HepG2 (cell line): ENCODE measurements at regions not wholly inside any gene's neighbourhood (a gene's known extent, or its start where the extent isn't known, plus 50 kb on each side); places are given as distances from the start of the nearest gene placed in this dataset.

ENCODE experiments used
- ATAC-seq: fragments of 200-7000 bp; cut with Tn5 transposase; 3 replicates; pipeline ENCODE4 v1.9.1; 2020; ENCODE audit warnings: mild to moderate bottlenecking, moderate library complexity
- BruUV-seq: library from RNA; stranded (reverse); fragments of 400-500 nt; replicated peaks from 2 replicates; lab custom pipeline; 2021; lab: Mats Ljungman, UMichigan
- CTCF ChIA-PET: fragments of 300-600 bp; formaldehyde crosslinking; extraction: SDS; loops from one replicate; lab custom pipeline; 2021; ENCODE audit warnings: low total read pairs, inconsistent platforms, low intra/inter-chr PET ratio; lab: Yijun Ruan, JAX
- POLR2A ChIA-PET: fragments of 350-600 bp; sonication (Branson Sonifier 250); formaldehyde crosslinking; loops from one replicate; lab custom pipeline; 2020; ENCODE audit warnings: antibody characterized with exemption, inconsistent platforms; lab: Yijun Ruan, JAX
- DNase-seq: peaks from one replicate; pipeline ENCODE4 v3.0.0-alpha.2; 2015; ENCODE audit warnings: low spot score
- FAIRE-seq: peaks from 3 replicates; lab custom pipeline; 2011; peaks lifted over from hg19 to GRCh38; lab: Jason Lieb, UNC
- H2AFZ ChIP-seq: one replicate; pipeline ENCODE4 v1.6.1; 2011; ENCODE audit warnings: low read length, inconsistent platforms
- H3K27ac ChIP-seq: fragments of 300-600 bp; 3 replicates; pipeline ENCODE4 v1.8.0; 2011; ENCODE audit warnings: mixed run types, mild to moderate bottlenecking, mixed read lengths, low read length, inconsistent platforms; ENCODE audit not compliant: insufficient read depth; ENCODE audit errors: extremely low read length
- H3K27me3 ChIP-seq, 2 experiments: fragments of 200-600 bp in 1 of 2; 2 replicates in 1 of 2; 3 replicates in 1 of 2; pipeline versions ENCODE4 v1.6.0 to v1.8.0; 2011; ENCODE audit warnings: low read length in 2 of 2, mild to moderate bottlenecking in 2 of 2, moderate library complexity in 2 of 2, inconsistent platforms in 1 of 2; ENCODE audit not compliant: insufficient read depth in 2 of 2, control insufficient read depth in 1 of 2
- H3K36me3 ChIP-seq, 2 experiments: fragments of 200-600 bp in 1 of 2; replicated peaks in 1 of 2; 2 replicates in 1 of 2; 3 replicates in 1 of 2; pipeline versions ENCODE4 v1.5.1 to v1.8.0; 2011; ENCODE audit warnings: low read length in 2 of 2, inconsistent platforms in 1 of 2; ENCODE audit not compliant: insufficient read depth in 2 of 2, control insufficient read depth in 1 of 2
- H3K4me1 ChIP-seq: 2 replicates; pipeline ENCODE4 v1.5.1; 2012; ENCODE audit warnings: low read length, inconsistent platforms; ENCODE audit not compliant: insufficient read depth
- H3K4me2 ChIP-seq: 2 replicates; pipeline ENCODE4 v1.6.0; 2011; ENCODE audit warnings: low read depth, low read length, inconsistent platforms
- H3K4me3 ChIP-seq, 3 experiments: fragments of 200-600 bp in 1 of 3; sonication (generic), shearing (Covaris generic) in 1 of 3; replicated peaks in 1 of 3; 2 replicates each; pipeline ENCODE4 v1.5.1; 2011 to 2016; ENCODE audit warnings: low read length in 3 of 3, inconsistent platforms in 2 of 3, low read depth in 2 of 3, mild to moderate bottlenecking in 2 of 3, control low read depth in 1 of 3, mixed read lengths in 1 of 3; ENCODE audit not compliant: insufficient read depth in 1 of 3
- H3K79me2 ChIP-seq: one replicate; pipeline ENCODE4 v1.6.1; 2011; ENCODE audit warnings: low read length, inconsistent platforms; ENCODE audit not compliant: insufficient read depth
- H3K9ac ChIP-seq: 2 replicates; pipeline ENCODE4 v1.6.0; 2011; ENCODE audit warnings: mild to moderate bottlenecking, low read depth, low read length, inconsistent platforms; ENCODE audit not compliant: insufficient read depth
- H3K9me3 ChIP-seq: 2 replicates; pipeline ENCODE4 v1.5.1; 2012; ENCODE audit warnings: mild to moderate bottlenecking, low read length
- H4K20me1 ChIP-seq: 2 replicates; pipeline ENCODE4 v1.6.0; 2011; ENCODE audit warnings: inconsistent platforms, mild to moderate bottlenecking, low read length, moderate library complexity; ENCODE audit not compliant: insufficient read depth
- BRCA1 ChIP-seq: sonication (generic); formaldehyde crosslinking; IDR thresholded peaks from 2 replicates; pipeline ENCODE4 v1.4.0; 2020; ENCODE audit warnings: missing genetic modification reagents
- HNF4A ChIP-seq: sonication (generic); formaldehyde crosslinking; IDR thresholded peaks from 2 replicates; pipeline ENCODE4 v1.4.0; 2020; ENCODE audit warnings: missing genetic modification reagents
- MBD4 ChIP-seq: IDR thresholded peaks from 2 replicates; pipeline ENCODE4 v1.6.1; 2012; ENCODE audit warnings: low read length, inconsistent platforms, borderline replicate concordance
- MBNL3 ChIP-seq: fragments of 250-450 bp; sonication (Bioruptor Pico); conservative IDR thresholded peaks from 2 replicates; pipeline ENCODE4 v1.8.0; 2022; ENCODE audit warnings: mild to moderate bottlenecking, inconsistent platforms
- SMC3 ChIP-seq: IDR thresholded peaks from 2 replicates; pipeline ENCODE4 v1.6.1; 2011; ENCODE audit warnings: low read length, improper control_type of control experiment
- THYN1 ChIP-seq: sonication (generic); formaldehyde crosslinking; IDR thresholded peaks from 2 replicates; pipeline ENCODE4 v1.8.1; 2023; ENCODE audit warnings: low read depth, mild to moderate bottlenecking, moderate library complexity, missing genetic modification reagents, borderline replicate concordance
- YY1 ChIP-seq: IDR thresholded peaks from 2 replicates; pipeline ENCODE4 v1.6.1; 2011; ENCODE audit warnings: low read length, low read depth, moderate library complexity, mild to moderate bottlenecking; ENCODE audit not compliant: insufficient read depth, insufficient replicate concordance
- ZFP1 ChIP-seq: IDR thresholded peaks from 2 replicates; pipeline ENCODE4 v1.6.1; 2016
- ZFP62 ChIP-seq: sonication (generic); formaldehyde crosslinking; IDR thresholded peaks from 2 replicates; pipeline ENCODE4 v1.4.0; 2020; ENCODE audit warnings: missing genetic modification reagents
- ZNF335 ChIP-seq: sonication (generic); formaldehyde crosslinking; IDR thresholded peaks from 2 replicates; pipeline ENCODE4 v1.4.0; 2020; ENCODE audit warnings: missing genetic modification reagents
- ZNF367 ChIP-seq: sonication (generic); formaldehyde crosslinking; IDR thresholded peaks from 2 replicates; pipeline ENCODE4 v1.4.0; 2020; ENCODE audit warnings: missing genetic modification reagents, borderline replicate concordance
- WGBS: methylation state at CpG from one replicate; pipeline ENCODE4 v1.1.6; 2017; ENCODE audit warnings: low lambda C conversion rate; 5-methylcytosine and 5-hydroxymethylcytosine counted together
- in situ Hi-C: cut with HindIII; loops from 2 replicates; pipeline ENCODE4 v1.10.0; 2017; ENCODE audit warnings: low pct_unique_long_range_greater_than_20kb; ENCODE audit not compliant: extremely low pct_ligation_motif_present
- intact Hi-C: fragments of 100-400 bp; cut with micrococcal nuclease; formaldehyde crosslinking; loops from one replicate; pipeline ENCODE4 v1.10.0; 2022; ENCODE audit not compliant: unreplicated experiment
- TF ChIP-seq, protein P1 (sequence below): sonication (generic); formaldehyde crosslinking; IDR thresholded peaks from 2 replicates; pipeline ENCODE4 v1.4.0; 2020; ENCODE audit warnings: missing genetic modification reagents
- TF ChIP-seq, protein P2 (sequence below): sonication (generic); formaldehyde crosslinking; IDR thresholded peaks from 2 replicates; pipeline ENCODE4 v1.8.0; 2022; ENCODE audit warnings: missing genetic modification reagents, mild to moderate bottlenecking, borderline replicate concordance
- TF ChIP-seq, protein P3 (sequence below): sonication (generic); formaldehyde crosslinking; IDR thresholded peaks from 2 replicates; pipeline ENCODE4 v1.5.0; 2020; ENCODE audit warnings: mild to moderate bottlenecking, missing genetic modification reagents
- TF ChIP-seq, protein P4 (sequence below): sonication (generic); formaldehyde crosslinking; IDR thresholded peaks from 2 replicates; pipeline ENCODE4 v1.9.0; 2021; ENCODE audit warnings: mild to moderate bottlenecking, missing genetic modification reagents

DNA sequence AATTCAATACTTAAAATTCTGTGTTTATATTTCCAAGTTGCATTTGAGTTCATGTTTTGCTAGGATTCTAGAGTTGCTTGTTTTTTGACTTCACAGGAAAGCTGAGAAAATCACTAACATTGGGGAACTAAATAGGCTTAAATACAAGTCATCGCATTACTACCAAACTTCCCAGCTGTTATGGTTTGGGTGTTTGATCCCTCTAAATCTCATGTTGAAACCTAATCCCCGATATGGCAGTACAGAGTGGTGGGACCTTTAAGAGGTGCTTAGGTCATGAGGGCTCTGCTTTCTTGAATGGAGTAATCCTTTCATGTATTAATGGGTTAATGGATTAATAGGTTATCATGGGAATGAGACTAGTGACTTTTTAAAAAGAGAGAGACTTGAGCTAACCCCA, 77.2 kb upstream of the ARPP21 start:
- ATAC-seq (no peak), FAIRE-seq (no peak), DNase-seq (no peak)
- intact Hi-C loops, result no loop called here
- CTCF ChIA-PET, result no interaction called here
- H4K20me1 ChIP-seq, result no peaks in the 10 kb centered on the region
- BruUV-seq, result no TSS peak
- H3K4me2 ChIP-seq, result no peak overlapping the region
- no peaks in the 10 kb centered on the region for H3K79me2 ChIP-seq
- WGBS, result 50% methylated on average over 2 of the region's 2 CpGs
- peaks cover 15% of the 10 kb centered on the region for H3K9me3 ChIP-seq
- H3K9ac ChIP-seq, result no peak overlapping the region
- H3K4me1 ChIP-seq, result no peaks in the 10 kb centered on the region
- H3K36me3 ChIP-seq, result no peaks in the 10 kb centered on the region
- no peaks in the 10 kb centered on the region for H3K27me3 ChIP-seq
- no peak overlapping the region for H3K27ac ChIP-seq
- in situ Hi-C loops, result no loop called here
- POLR2A ChIA-PET, result no interaction called here
- no peak overlapping the region for H2AFZ ChIP-seq
- H3K4me3 ChIP-seq, result no peak overlapping the region
- TF ChIP-seq ZFP62 (CRISPR knock-in tag), result no peak
- TF ChIP-seq ZNF335 (CRISPR knock-in tag), result no peak
- TF ChIP-seq HNF4A (CRISPR knock-in tag), result no peak
- TF ChIP-seq, protein P1, sequence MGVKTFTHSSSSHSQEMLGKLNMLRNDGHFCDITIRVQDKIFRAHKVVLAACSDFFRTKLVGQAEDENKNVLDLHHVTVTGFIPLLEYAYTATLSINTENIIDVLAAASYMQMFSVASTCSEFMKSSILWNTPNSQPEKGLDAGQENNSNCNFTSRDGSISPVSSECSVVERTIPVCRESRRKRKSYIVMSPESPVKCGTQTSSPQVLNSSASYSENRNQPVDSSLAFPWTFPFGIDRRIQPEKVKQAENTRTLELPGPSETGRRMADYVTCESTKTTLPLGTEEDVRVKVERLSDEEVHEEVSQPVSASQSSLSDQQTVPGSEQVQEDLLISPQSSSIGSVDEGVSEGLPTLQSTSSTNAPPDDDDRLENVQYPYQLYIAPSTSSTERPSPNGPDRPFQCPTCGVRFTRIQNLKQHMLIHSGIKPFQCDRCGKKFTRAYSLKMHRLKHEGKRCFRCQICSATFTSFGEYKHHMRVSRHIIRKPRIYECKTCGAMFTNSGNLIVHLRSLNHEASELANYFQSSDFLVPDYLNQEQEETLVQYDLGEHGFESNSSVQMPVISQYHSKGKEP (CRISPR knock-in tag), result no peak
- no peak for TF ChIP-seq MBD4
- TF ChIP-seq, protein P2, sequence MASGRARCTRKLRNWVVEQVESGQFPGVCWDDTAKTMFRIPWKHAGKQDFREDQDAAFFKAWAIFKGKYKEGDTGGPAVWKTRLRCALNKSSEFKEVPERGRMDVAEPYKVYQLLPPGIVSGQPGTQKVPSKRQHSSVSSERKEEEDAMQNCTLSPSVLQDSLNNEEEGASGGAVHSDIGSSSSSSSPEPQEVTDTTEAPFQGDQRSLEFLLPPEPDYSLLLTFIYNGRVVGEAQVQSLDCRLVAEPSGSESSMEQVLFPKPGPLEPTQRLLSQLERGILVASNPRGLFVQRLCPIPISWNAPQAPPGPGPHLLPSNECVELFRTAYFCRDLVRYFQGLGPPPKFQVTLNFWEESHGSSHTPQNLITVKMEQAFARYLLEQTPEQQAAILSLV (CRISPR knock-in tag), result no peak
- TF ChIP-seq, protein P3, sequence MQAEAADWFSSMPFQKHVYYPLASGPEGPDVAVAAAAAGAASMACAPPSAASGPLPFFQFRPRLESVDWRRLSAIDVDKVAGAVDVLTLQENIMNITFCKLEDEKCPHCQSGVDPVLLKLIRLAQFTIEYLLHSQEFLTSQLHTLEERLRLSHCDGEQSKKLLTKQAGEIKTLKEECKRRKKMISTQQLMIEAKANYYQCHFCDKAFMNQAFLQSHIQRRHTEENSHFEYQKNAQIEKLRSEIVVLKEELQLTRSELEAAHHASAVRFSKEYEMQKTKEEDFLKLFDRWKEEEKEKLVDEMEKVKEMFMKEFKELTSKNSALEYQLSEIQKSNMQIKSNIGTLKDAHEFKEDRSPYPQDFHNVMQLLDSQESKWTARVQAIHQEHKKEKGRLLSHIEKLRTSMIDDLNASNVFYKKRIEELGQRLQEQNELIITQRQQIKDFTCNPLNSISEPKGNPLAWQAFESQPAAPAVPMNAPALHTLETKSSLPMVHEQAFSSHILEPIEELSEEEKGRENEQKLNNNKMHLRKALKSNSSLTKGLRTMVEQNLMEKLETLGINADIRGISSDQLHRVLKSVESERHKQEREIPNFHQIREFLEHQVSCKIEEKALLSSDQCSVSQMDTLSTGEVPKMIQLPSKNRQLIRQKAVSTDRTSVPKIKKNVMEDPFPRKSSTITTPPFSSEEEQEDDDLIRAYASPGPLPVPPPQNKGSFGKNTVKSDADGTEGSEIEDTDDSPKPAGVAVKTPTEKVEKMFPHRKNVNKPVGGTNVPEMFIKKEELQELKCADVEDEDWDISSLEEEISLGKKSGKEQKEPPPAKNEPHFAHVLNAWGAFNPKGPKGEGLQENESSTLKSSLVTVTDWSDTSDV (CRISPR knock-in tag), result no peak
- no peak for TF ChIP-seq ZNF367 (CRISPR knock-in tag)
- TF ChIP-seq SMC3, result no peak
- no peak for TF ChIP-seq THYN1
- TF ChIP-seq MBNL3, result no peak
- TF ChIP-seq YY1, result no peak
- TF ChIP-seq BRCA1, result no peak
- TF ChIP-seq ZFP1, result no peak
- TF ChIP-seq, protein P4, sequence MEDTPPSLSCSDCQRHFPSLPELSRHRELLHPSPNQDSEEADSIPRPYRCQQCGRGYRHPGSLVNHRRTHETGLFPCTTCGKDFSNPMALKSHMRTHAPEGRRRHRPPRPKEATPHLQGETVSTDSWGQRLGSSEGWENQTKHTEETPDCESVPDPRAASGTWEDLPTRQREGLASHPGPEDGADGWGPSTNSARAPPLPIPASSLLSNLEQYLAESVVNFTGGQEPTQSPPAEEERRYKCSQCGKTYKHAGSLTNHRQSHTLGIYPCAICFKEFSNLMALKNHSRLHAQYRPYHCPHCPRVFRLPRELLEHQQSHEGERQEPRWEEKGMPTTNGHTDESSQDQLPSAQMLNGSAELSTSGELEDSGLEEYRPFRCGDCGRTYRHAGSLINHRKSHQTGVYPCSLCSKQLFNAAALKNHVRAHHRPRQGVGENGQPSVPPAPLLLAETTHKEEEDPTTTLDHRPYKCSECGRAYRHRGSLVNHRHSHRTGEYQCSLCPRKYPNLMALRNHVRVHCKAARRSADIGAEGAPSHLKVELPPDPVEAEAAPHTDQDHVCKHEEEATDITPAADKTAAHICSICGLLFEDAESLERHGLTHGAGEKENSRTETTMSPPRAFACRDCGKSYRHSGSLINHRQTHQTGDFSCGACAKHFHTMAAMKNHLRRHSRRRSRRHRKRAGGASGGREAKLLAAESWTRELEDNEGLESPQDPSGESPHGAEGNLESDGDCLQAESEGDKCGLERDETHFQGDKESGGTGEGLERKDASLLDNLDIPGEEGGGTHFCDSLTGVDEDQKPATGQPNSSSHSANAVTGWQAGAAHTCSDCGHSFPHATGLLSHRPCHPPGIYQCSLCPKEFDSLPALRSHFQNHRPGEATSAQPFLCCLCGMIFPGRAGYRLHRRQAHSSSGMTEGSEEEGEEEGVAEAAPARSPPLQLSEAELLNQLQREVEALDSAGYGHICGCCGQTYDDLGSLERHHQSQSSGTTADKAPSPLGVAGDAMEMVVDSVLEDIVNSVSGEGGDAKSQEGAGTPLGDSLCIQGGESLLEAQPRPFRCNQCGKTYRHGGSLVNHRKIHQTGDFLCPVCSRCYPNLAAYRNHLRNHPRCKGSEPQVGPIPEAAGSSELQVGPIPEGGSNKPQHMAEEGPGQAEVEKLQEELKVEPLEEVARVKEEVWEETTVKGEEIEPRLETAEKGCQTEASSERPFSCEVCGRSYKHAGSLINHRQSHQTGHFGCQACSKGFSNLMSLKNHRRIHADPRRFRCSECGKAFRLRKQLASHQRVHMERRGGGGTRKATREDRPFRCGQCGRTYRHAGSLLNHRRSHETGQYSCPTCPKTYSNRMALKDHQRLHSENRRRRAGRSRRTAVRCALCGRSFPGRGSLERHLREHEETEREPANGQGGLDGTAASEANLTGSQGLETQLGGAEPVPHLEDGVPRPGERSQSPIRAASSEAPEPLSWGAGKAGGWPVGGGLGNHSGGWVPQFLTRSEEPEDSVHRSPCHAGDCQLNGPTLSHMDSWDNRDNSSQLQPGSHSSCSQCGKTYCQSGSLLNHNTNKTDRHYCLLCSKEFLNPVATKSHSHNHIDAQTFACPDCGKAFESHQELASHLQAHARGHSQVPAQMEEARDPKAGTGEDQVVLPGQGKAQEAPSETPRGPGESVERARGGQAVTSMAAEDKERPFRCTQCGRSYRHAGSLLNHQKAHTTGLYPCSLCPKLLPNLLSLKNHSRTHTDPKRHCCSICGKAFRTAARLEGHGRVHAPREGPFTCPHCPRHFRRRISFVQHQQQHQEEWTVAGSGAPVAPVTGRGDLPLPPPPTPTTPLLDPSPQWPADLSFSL (CRISPR knock-in tag), result no peak
